ENCODE measurements at regions not wholly inside any gene's neighbourhood (a gene's known extent, or its start where the extent isn't known, plus 50 kb on each side); places are given as distances from the start of the nearest gene placed in this dataset.
"Not testable (repeated sequence)": the region's sequence is repeated elsewhere in the genome, so short reads cannot be mapped to it uniquely, and the experiment has no call there.

GRCh38 chr15:53080484-53080883 lies 290.3 kb upstream of the ONECUT1 start:
- DNase-seq (no peak), ATAC-seq (no peak)
- intact Hi-C loops (cut with micrococcal nuclease) = no loop called here

DNA sequence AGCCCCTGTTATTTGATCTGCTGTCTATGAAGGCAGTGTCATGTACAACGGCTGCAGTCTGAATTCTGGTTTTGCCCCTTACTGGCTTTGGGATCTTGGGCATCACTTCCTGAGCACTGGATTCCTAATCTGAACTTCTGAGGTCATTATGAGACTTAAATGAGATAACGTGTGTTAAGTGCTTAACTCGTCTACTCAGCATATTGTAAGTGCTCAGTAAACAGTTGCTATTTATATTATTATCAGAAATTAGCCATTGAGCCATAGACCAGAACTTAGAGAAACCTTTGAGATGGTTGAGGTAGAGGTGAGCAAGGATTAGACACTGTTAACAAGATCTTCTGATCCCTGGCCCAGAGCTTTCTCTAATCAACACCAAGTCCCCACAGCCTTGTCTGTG lies 284.1 kb upstream of the ONECUT1 start:
- no peak for ATAC-seq
- intact Hi-C loops (cut with micrococcal nuclease) = no loop called here
- DNase-seq = no peak

DNA sequence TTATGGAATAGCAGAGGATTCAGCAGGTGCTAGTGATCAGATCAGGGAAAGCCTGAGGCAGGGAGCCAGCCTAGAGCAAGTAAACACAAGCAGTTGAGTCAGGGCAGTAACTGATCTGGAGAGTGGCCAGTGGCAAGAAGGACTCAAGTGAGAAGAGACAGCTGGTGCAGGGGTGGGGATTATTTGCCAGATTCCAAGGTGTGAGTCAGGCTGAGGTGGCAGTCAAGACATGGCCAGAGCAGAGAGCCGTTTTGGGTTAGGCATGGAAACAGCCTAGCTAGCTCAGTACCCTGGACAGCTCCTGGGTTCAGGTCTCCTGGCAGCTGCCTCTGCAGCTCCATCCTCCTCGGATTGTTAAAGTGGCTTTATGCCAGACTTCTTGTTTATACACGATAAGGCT lies 281.9 kb upstream of the ONECUT1 start:
- intact Hi-C loops (cut with micrococcal nuclease) = no loop called here
- DNase-seq (no peak), ATAC-seq (no peak)

DNA sequence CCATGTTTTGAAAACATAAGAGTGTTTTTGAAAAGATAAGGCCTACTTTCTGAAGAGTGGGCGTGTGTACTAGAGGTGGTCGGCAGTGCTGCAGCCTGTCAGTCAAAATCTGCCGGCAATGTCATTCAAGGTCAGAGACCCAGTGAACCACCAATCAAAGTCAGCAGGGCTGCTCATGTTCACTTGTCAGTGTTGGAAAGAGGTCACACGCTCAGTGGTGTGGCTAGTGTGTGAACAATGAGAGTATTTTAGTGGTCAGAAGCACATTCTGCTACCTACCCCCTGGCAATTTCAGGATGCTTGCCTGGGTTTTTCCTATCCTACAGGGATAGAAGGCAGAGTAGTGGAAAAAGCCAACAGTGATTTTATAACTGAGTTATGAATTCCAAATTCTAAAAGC lies 278.5 kb upstream of the ONECUT1 start:
- ATAC-seq = no peak
- intact Hi-C loops (cut with micrococcal nuclease) = no loop called here
- no peak for DNase-seq

DNA sequence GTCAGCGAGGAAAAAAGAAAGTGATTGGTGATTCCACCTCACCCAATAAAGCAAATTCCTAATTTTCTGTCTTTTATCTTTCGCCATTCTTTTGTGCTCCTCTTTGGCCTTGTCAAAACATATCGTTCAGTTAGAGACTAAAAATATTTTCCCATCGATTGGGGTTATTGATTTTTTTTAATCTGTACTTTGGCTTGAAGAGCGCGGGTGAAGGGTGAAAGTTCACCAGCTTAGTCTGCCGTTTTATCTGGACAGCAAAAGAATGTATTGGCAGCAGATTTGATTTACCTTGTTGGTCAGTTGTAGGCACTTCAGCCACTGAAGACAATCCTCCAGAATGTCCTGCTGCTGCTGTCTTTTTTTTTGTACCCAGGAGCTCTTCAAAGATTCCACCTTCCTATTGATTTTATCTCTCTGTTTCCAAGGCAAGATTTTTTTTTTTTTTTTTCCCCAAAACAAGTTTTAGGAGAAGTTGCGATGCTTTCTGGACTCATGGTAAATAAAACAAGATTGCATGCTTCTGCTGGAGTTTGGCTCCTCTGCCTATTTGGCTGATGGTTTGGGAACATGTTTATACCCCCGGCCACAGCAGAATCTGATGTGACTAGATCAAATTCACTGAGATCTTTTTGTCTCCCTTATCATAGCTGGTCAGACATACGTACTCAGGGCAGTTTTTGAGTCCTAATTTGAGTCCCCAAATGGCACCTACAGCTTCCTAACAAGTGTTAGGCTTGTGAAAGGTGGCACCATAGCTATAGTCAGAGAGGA lies 269.3 kb upstream of the ONECUT1 start:
- intact Hi-C loops (cut with micrococcal nuclease) = no loop called here
- no peak for DNase-seq
- no peak for ATAC-seq

DNA sequence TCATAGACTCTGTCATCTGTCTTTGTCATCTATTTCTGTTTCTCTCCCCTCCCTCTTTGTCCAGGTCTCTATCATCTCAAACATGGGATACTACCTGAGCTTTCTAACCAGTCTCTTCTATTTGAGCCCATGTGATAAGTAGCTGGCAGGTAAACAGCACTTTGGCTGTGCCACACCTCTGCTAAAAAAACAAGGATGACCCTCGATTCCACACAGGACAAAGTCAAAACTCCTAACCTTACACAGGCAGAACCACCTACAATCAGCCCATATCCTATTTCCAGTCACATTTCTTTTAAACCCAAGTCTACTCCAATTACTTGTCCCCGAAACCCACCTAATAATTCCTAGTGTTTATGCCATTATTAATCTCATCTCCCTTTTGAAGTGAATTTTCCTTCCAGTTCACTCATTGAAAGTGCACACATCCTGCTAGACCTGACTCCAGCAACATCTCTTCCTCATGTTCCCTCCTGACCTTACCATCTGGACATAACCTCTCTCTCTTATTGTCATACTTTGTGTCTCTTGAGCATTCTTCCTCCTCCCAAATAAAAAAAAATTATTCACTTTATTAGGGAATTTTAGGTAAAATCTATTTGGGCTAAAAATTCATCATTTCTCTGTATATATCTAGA lies 256.1 kb upstream of the ONECUT1 start:
- DNase-seq (no peak), ATAC-seq (no peak)
- intact Hi-C loops (cut with micrococcal nuclease) = no loop called here

DNA sequence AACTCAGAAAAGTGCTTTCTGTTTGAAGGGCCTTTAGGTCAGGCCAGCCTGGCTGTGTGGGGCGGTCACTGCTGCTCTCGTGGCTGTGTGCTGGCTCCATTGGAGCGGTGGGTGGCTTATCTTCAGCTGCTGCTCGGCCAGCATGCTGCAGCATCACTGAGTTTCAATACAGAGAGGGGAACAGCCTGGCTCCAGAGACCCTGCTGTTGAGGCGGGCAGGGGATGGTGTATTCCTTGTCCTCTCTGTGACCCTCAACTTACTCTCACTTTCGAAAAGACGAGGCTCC lies 248.5 kb upstream of the ONECUT1 start:
- intact Hi-C loops (cut with micrococcal nuclease) = no loop called here
- no peak for ATAC-seq

GRCh38 chr15:53037904-53038654 lies 247.9 kb upstream of the ONECUT1 start:
- ATAC-seq (no peak), DNase-seq (no peak)
- intact Hi-C loops (cut with micrococcal nuclease) = no loop called here

More for the DNA sequence above, 248.5 kb upstream of the ONECUT1 start:
- DNase-seq = no peak

- intact Hi-C loops (cut with micrococcal nuclease) = no loop called here
- ATAC-seq (no peak), DNase-seq (no peak)
These were observed 246.5 kb upstream of the ONECUT1 start for GRCh38 chr15:53036641-53037040.

DNA sequence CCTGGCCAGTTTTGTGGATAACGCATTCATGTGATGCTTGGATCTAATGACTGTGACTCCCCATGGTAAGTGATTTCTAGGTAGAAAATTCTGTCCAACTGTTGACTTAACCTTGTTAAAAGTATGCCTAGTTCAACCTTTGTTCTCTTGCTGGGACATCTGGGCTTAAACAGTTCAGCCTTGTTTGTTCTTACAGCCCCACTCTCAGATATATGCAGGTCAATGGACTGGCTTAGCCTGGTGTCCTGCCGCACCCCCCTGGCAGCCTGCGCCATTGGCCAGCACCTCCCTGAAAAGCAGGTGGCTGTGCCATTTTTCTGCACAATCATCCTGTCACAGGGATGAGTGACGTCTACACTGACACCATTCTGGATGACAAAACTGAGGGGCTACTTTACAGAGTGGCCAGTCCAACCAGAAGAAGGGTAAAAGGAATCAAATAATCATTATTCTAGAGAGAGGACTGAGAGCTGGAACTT lies 244.7 kb upstream of the ONECUT1 start:
- no peak for ATAC-seq
- DNase-seq = no peak
- intact Hi-C loops (cut with micrococcal nuclease) = no loop called here

GRCh38 chr15:53033709-53034108 lies 243.6 kb upstream of the ONECUT1 start:
- ATAC-seq (no peak), DNase-seq (no peak)
- intact Hi-C loops (cut with micrococcal nuclease) = no loop called here

DNA sequence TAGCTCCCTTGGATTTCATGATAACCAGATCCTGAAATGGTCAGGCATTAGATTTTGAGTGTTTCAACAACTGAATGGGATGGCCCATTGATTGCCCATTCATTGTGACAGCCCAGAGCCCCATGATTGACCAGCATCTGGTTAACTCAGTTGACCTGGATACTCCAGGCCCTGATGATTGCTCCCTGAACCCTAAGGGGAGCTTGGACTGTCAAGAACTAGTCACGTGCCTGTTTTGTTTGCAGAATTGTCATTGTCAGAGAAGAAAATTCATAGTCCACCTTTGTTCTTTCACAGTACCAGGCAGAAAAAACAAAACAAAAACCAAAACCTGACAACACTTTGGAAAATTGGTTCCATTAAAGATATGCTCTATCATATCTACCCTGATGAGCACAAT lies 241.3 kb upstream of the ONECUT1 start:
- intact Hi-C loops (cut with micrococcal nuclease) = no loop called here
- no peak for ATAC-seq

GRCh38 chr15:53022788-53023187 lies 232.7 kb upstream of the ONECUT1 start:
- no peak for DNase-seq
- intact Hi-C loops (cut with micrococcal nuclease) = no loop called here

More for the DNA sequence above, 241.3 kb upstream of the ONECUT1 start:
- no peak for DNase-seq

DNA sequence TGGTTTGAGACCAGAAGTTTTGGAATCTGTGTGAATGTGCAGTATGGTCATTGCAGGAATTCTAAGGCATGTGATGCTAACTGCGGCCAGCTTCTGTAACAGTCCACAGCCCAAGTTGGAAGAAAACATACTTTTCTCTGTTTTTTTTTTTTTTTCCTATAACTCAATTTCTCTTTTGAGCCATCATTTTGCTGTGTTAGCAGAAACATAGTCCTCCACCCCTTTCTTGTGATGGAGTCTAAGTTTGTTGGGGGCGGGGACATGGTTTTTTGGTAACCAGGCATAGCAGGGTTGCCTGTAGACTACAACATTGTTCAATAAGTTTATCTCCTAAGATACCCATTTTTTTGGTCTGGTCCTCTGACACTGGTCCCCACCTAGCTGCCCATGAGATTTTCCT lies 223.2 kb upstream of the ONECUT1 start:
- intact Hi-C loops (cut with micrococcal nuclease) = no loop called here
- ATAC-seq (no peak), DNase-seq (no peak)

More at GRCh38 chr15:53022788-53023187, 232.7 kb upstream of the ONECUT1 start:
- ATAC-seq = no peak

- intact Hi-C loops (cut with micrococcal nuclease); ATAC-seq; DNase-seq: not testable (repeated sequence)
These were observed 221.6 kb upstream of the ONECUT1 start for GRCh38 chr15:53011779-53012178.

- ATAC-seq (no peak), DNase-seq (no peak)
- intact Hi-C loops (cut with micrococcal nuclease) = no loop called here
These were observed 219.0 kb upstream of the ONECUT1 start for GRCh38 chr15:53009093-53009492.

DNA sequence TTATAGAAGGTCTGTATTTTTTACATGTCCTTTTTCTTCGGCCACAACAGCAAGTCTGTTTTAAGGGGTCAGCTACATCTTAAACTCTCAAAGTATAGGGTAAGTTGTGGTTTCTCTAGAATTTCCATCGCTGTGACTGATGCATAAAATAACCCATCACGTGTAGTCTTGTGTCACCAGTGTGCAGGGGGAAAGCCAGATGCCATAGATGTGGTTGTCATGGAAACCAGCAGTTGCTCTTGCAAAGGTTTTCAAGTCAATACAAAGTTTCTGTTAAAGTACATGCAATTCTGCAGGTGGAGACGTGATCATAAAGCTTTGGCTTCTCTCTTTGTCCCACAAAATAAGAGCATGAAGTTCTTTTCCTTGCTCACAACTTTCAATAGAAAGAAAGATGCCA lies 210.3 kb upstream of the ONECUT1 start:
- intact Hi-C loops (cut with micrococcal nuclease) = no loop called here
- ATAC-seq = no peak
- no peak for DNase-seq

DNA sequence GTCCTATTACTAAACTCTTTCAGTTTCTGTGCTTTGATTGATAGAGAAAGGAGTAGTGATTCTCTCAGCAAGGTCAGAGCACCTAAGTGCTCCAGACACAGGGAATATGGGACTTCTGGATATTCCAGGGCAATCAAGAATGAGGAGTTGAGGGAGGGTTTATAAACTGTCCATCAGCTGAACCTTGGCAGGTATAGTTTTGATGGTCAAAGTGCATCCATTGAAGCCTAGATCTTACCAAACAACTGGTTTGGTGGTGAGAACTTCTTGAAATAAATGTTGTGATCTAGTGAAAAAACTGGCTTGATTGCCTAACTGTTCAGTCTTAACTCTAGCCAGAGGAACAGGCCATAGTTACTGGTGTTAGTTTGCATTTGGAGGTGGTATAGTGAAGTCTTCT lies 207.0 kb upstream of the ONECUT1 start:
- ATAC-seq (no peak), DNase-seq (no peak)
- intact Hi-C loops (cut with micrococcal nuclease) = no loop called here

- ATAC-seq = no peak
- intact Hi-C loops (cut with micrococcal nuclease) = no loop called here
- no peak for DNase-seq
These were observed 204.2 kb upstream of the ONECUT1 start for GRCh38 chr15:52994290-52994689.

GRCh38 chr15:52984507-52984906 lies 194.4 kb upstream of the ONECUT1 start:
- intact Hi-C loops (cut with micrococcal nuclease) = no loop called here
- no peak for DNase-seq
- no peak for ATAC-seq

Measured in left ventricle myocardium superior (tissue), 1 donor.